Uterus (tissue), 3 donors: ENCODE measurements at regions not wholly inside any gene's neighbourhood (a gene's known extent, or its start where the extent isn't known, plus 50 kb on each side); places are given as distances from the start of the nearest gene placed in this dataset.

Experiments
- DNase-seq, 2 donors: peaks; one replicate each; pipeline ENCODE4 v3.0.0-alpha.2; 2019 to 2020
- H3K27ac ChIP-seq, 2 donors: fragments of 200-600 bp; sonication (generic); 1 replicate in 1 of 2; 2 replicates in 1 of 2; pipeline ENCODE4 v1.5.1; 2016 to 2018
- H3K27me3 ChIP-seq, 2 donors: fragments of 200-600 bp; sonication (generic); one replicate each; pipeline ENCODE4 v1.5.1; 2018 to 2019; ENCODE audit warnings: control low read depth in 1 of 2
- H3K36me3 ChIP-seq, 2 donors: fragments of 200-600 bp; sonication (generic); one replicate each; pipeline ENCODE4 v1.5.1; 2019; ENCODE audit warnings: control low read depth in 1 of 2
- H3K4me1 ChIP-seq, 2 donors: fragments of 200-600 bp; sonication (generic); one replicate each; pipeline ENCODE4 v1.5.1; 2018 to 2019; ENCODE audit warnings: control low read depth in 1 of 2
- H3K4me3 ChIP-seq, 2 donors: fragments of 200-600 bp; sonication (generic); 1 replicate in 1 of 2; 2 replicates in 1 of 2; pipeline ENCODE4 v1.5.1; 2018 to 2019; ENCODE audit warnings: mild to moderate bottlenecking in 1 of 2
- H3K9me3 ChIP-seq, 2 donors: fragments of 200-600 bp; sonication (generic); one replicate each; pipeline ENCODE4 v1.5.1; 2019; ENCODE audit warnings: control low read depth in 1 of 2
- POLR2A ChIP-seq, 2 donors: fragments of 450-650 bp; IDR thresholded peaks; one replicate each; pipeline ENCODE4 v1.6.1; 2016; ENCODE audit warnings: antibody characterized with exemption in 2 of 2, mild to moderate bottlenecking in 1 of 2, moderate library complexity in 1 of 2
- intact Hi-C: fragments of 100-400 bp; cut with DNase I; formaldehyde crosslinking; loops from one replicate; pipeline ENCODE4 v1.15.1; 2023; ENCODE audit warnings: low total_unique reads
- TF ChIP-seq, protein P1 (sequence below), 4 experiments: fragments of 200-600 bp in 2 of 4; fragments of 450-650 bp in 2 of 4; sonication (generic) in 2 of 4; IDR thresholded peaks; one replicate each; pipeline ENCODE4 v1.5.1; 2016 to 2019; ENCODE audit warnings: antibody characterized with exemption in 4 of 4, mild to moderate bottlenecking in 2 of 4, moderate library complexity in 1 of 4
- donor health status: DM: yes; HTN: yes; CAD: no.

DNA sequence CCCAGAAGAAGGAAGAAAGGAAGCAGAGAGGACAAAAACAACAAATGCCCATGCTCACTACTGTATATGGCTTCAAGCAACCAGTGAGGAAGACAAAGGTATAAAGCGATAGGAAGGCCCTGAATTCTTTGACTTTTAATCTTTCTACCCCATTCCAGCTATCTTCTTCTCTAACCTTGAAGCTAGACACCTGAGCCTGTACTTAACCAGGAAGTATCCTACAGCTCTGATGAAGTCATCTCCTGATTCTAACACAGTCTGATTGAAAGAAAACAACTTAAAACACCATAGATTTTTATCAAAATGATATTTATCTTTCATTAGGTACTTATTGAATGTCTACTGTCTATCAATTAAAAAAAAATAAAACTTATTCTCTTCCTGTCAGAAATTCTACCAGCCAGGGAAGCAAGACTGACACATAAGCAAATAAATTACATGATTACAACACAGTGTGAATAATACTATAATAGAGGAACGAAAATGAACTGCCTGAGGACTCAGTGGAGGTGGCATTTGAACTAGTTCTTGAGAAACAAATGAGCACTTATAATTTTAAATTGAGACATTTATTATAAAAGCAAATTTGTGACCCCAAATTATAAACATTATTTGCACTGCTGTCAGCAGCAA is 123.3 kb upstream of the ELL2 start:
- intact Hi-C loops: no loop called here
- Histone ChIP-seq H3K4me3 (no peak overlapping the region), H3K27me3 (no peaks in the 10 kb centered on the region), H3K36me3 (no peaks in the 10 kb centered on the region), H3K27ac (no peak overlapping the region), H3K9me3 (no peaks in the 10 kb centered on the region), H3K4me1 (no peaks in the 10 kb centered on the region)
- no peak for TF ChIP-seq POLR2A (IDR thresholded peaks at IDR 0.05)
- TF ChIP-seq, protein P1, sequence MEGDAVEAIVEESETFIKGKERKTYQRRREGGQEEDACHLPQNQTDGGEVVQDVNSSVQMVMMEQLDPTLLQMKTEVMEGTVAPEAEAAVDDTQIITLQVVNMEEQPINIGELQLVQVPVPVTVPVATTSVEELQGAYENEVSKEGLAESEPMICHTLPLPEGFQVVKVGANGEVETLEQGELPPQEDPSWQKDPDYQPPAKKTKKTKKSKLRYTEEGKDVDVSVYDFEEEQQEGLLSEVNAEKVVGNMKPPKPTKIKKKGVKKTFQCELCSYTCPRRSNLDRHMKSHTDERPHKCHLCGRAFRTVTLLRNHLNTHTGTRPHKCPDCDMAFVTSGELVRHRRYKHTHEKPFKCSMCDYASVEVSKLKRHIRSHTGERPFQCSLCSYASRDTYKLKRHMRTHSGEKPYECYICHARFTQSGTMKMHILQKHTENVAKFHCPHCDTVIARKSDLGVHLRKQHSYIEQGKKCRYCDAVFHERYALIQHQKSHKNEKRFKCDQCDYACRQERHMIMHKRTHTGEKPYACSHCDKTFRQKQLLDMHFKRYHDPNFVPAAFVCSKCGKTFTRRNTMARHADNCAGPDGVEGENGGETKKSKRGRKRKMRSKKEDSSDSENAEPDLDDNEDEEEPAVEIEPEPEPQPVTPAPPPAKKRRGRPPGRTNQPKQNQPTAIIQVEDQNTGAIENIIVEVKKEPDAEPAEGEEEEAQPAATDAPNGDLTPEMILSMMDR (IDR thresholded peaks at IDR 0.05): no peak
- DNase-seq: no peak

DNA sequence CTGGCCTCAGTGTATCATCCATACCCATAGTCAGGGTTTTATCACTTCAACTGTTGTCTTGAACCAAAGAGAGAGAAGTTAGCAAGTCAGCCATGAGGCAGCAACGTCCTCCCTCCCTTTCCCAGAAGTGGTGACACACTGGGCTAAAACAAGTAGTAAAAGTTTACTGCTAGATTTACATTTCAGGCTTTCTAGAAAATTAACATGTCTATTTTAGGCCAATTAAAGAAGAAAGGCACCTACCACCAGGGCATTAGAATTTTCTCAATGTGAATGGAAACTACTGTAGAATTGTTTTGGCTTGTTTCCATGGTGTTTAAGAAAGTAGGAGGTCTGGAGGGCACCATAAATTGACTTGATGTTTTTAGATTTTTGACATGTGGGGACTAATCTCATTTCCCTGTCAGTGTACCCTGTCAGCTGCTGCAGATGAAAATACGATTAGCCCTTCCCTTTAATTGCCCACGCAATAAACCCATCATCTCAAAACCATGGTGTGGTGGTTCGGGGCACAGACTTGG is 121.8 kb upstream of the ELL2 start:
- no peaks in the 10 kb centered on the region for H3K27me3 ChIP-seq
- no peak overlapping the region for H3K4me3 ChIP-seq
- H3K4me1 ChIP-seq: no peaks in the 10 kb centered on the region
- no peaks in the 10 kb centered on the region for H3K36me3 ChIP-seq
- TF ChIP-seq, protein P1 (IDR thresholded peaks at IDR 0.05): no peak
- TF ChIP-seq POLR2A (IDR thresholded peaks at IDR 0.05): no peak
- no peak overlapping the region for H3K27ac ChIP-seq
- intact Hi-C loops: no loop called here
- H3K9me3 ChIP-seq: no peaks in the 10 kb centered on the region
- DNase-seq: no peak

- no peak for DNase-seq
- H3K4me1 ChIP-seq: no peaks in the 10 kb centered on the region
Observed at GRCh38 chr5:96081276-96081858, 119.7 kb upstream of the ELL2 start.

DNA sequence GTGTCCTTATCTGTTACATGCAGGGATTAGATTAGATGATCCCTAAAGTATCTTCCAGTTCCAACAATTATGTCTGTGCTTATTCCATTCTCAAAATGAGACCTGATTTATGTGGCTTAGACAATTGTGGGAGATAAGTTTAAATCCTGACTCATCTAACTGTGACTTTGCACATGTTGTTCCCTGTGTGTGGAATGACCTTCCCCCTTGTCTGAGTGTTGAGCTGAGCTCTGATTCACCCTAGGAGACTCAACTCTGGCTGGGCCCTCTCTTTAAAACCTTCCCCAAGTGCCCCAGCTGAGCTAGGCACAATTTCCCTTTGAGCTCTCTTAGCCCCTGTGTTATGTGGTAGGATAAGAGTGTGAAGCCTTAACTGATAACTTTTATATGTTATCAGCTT is 118.9 kb upstream of the ELL2 start:
- DNase-seq: no peak
- intact Hi-C loops: no loop called here
- Histone ChIP-seq H3K4me3 (no peak overlapping the region), H3K9me3 (no peaks in the 10 kb centered on the region), H3K27me3 (no peaks in the 10 kb centered on the region), H3K27ac (no peak overlapping the region), H3K36me3 (no peaks in the 10 kb centered on the region), H3K4me1 (no peaks in the 10 kb centered on the region)
- TF ChIP-seq, protein P1 (IDR thresholded peaks at IDR 0.05): no peak
- no peak for TF ChIP-seq POLR2A (IDR thresholded peaks at IDR 0.05)

More at GRCh38 chr5:96081276-96081858, 119.7 kb upstream of the ELL2 start:
- TF ChIP-seq, protein P1 (IDR thresholded peaks at IDR 0.05): no peak
- no peak for TF ChIP-seq POLR2A (IDR thresholded peaks at IDR 0.05)
- H3K36me3 ChIP-seq: no peaks in the 10 kb centered on the region
- no peak overlapping the region for H3K27ac ChIP-seq
- H3K4me3 ChIP-seq: no peak overlapping the region
- H3K9me3 ChIP-seq: no peaks in the 10 kb centered on the region
- H3K27me3 ChIP-seq: no peaks in the 10 kb centered on the region
- intact Hi-C loops: no loop called here

- no peaks in the 10 kb centered on the region for H3K36me3 ChIP-seq
- no peaks in the 10 kb centered on the region for H3K9me3 ChIP-seq
- no peak overlapping the region for H3K4me3 ChIP-seq
- no peak overlapping the region for H3K27ac ChIP-seq
- no peaks in the 10 kb centered on the region for H3K27me3 ChIP-seq
- no peak for DNase-seq
- no peaks in the 10 kb centered on the region for H3K4me1 ChIP-seq
- TF ChIP-seq, protein P1 (IDR thresholded peaks at IDR 0.05): no peak
- TF ChIP-seq POLR2A (IDR thresholded peaks at IDR 0.05): no peak
- intact Hi-C loops: no loop called here
Observed at GRCh38 chr5:96079962-96080361, 118.3 kb upstream of the ELL2 start.
